ENCODE measurements at regions not wholly inside any gene's neighbourhood (a gene's known extent, or its start where the extent isn't known, plus 50 kb on each side); places are given as distances from the start of the nearest gene placed in this dataset.

DNA sequence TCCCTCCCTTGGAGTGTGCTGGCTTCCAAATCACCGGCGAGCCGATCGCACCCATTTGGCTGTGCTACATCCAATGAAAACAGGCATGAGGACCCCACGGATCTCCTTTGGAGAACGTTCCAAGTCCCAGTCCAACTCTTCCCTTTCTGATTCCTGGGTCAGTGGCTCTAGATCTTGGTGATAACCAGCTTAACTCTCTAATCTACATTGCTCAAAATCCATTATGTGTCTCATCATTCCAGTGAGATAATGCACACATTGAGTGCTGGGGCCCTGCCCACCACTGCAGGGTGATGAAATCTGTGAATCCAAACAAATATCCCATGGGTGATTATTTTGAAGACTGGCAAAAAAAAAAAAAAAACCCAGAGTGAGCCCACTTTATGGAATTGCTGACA lies 232.7 kb upstream of the COPS8 start:
- BruUV-seq (replicated peaks), result no TSS peak
- Mint-ChIP-seq H3K9me3 (ENCODE audit: unreplicated experiment) (peaks cover 7% of the 10 kb centered on the region), H3K36me3 (ENCODE audit: insufficient read depth, unreplicated experiment) (no peaks in the 10 kb centered on the region), H3K27ac (ENCODE audit: low read depth, unreplicated experiment) (no peak overlapping the region), H3K4me1 (ENCODE audit: insufficient read depth, unreplicated experiment) (no peaks in the 10 kb centered on the region), H3K4me3 (ENCODE audit: unreplicated experiment) (no peak overlapping the region), H3K27me3 (ENCODE audit: insufficient read depth, unreplicated experiment) (no peaks in the 10 kb centered on the region)
- CTCF ChIA-PET, result no interaction called here
- TF ChIP-seq, protein P1, sequence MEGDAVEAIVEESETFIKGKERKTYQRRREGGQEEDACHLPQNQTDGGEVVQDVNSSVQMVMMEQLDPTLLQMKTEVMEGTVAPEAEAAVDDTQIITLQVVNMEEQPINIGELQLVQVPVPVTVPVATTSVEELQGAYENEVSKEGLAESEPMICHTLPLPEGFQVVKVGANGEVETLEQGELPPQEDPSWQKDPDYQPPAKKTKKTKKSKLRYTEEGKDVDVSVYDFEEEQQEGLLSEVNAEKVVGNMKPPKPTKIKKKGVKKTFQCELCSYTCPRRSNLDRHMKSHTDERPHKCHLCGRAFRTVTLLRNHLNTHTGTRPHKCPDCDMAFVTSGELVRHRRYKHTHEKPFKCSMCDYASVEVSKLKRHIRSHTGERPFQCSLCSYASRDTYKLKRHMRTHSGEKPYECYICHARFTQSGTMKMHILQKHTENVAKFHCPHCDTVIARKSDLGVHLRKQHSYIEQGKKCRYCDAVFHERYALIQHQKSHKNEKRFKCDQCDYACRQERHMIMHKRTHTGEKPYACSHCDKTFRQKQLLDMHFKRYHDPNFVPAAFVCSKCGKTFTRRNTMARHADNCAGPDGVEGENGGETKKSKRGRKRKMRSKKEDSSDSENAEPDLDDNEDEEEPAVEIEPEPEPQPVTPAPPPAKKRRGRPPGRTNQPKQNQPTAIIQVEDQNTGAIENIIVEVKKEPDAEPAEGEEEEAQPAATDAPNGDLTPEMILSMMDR (IDR thresholded peaks at IDR 0.05; ENCODE audit: unreplicated experiment), result no peak
- DNase-seq (ENCODE audit: unreplicated experiment), result no peak
- POLR2A ChIA-PET, result no interaction called here
- intact Hi-C loops (cut with micrococcal nuclease), result no loop called here

DNA sequence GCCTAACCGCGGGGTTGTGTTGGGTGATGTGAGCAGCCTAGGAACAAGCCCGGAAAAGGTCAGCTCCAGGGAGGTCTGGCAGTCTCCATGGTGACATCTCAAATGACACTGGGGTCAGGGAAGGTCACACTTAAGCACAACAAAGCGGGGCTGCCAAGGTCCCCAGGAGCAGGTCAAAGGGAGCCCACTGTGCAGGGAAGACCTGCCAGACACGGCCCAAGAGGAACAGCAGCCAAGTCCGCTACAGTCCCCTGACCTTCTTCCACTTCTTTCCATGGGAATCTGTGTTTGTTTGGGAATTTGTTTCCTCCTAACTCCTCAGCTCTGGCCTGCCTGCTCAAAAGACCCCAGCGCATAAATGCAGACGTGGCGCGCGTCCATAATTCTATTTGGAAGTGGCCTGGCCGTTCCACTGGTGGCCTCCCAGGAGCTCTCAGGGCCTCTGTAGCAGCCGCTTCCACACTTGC lies 232.1 kb upstream of the COPS8 start:
- Mint-ChIP-seq H3K4me3 (ENCODE audit: unreplicated experiment) (no peak overlapping the region), H3K4me1 (ENCODE audit: insufficient read depth, unreplicated experiment) (no peaks in the 10 kb centered on the region), H3K27me3 (ENCODE audit: insufficient read depth, unreplicated experiment) (no peaks in the 10 kb centered on the region), H3K9me3 (ENCODE audit: unreplicated experiment) (peaks cover 7% of the 10 kb centered on the region), H3K36me3 (ENCODE audit: insufficient read depth, unreplicated experiment) (no peaks in the 10 kb centered on the region), H3K27ac (ENCODE audit: low read depth, unreplicated experiment) (no peak overlapping the region)
- POLR2A ChIA-PET, result no interaction called here
- DNase-seq (ENCODE audit: unreplicated experiment), result no peak
- CTCF ChIA-PET, result interaction anchor here (0.8 kb wide), 1 partner anchor 1088 kb away, joined by 3 read pairs; no protein-coding TSS in a partner anchor
- no TSS peak for BruUV-seq (replicated peaks)
- TF ChIP-seq, protein P1 (IDR thresholded peaks at IDR 0.05; ENCODE audit: unreplicated experiment), result no peak
- intact Hi-C loops (cut with micrococcal nuclease), result no loop called here

DNA sequence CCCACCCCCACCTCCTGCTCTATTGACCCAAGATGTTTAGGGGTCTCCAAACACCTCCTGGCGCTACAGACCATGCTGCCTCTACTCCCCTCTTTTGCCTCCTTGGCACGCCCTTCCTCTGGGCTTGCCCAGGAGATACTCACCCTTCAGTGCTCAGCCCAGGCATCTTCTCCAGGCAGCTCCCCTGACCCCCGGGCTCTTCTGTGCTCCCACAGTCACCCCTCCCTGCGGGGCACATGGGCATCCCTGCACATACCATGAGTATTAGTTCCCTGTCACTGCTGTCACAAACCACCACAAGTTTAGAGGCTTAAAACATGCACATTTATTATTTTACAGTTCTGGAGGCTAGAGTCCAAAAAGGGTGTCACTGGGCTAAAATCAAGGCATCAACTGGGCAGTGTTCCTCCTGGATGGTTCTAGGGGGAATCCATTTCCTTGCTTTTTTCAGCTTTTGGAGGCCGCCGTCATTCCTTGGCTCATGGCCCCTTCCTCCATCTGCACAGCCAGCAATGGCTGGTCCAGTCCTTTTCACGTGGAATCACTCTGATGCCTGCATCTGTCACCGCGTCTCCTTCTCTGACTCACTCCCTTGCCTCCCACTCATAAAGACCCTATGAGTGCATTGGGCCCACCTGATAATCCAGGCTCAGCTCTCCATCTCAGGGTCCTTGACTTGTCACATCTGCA lies 230.4 kb upstream of the COPS8 start:
- Mint-ChIP-seq H3K4me1 (ENCODE audit: insufficient read depth, unreplicated experiment) (no peaks in the 10 kb centered on the region), H3K27ac (ENCODE audit: low read depth, unreplicated experiment) (no peak overlapping the region), H3K36me3 (ENCODE audit: insufficient read depth, unreplicated experiment) (no peaks in the 10 kb centered on the region), H3K4me3 (ENCODE audit: unreplicated experiment) (no peak overlapping the region), H3K9me3 (ENCODE audit: unreplicated experiment) (peaks cover 7% of the 10 kb centered on the region), H3K27me3 (ENCODE audit: insufficient read depth, unreplicated experiment) (no peaks in the 10 kb centered on the region)
- no TSS peak for BruUV-seq (replicated peaks)
- POLR2A ChIA-PET, result no interaction called here
- TF ChIP-seq, protein P1 (IDR thresholded peaks at IDR 0.05; ENCODE audit: unreplicated experiment), result no peak
- CTCF ChIA-PET, result interaction anchor here (0.6 to 0.8 kb wide), 2 partner anchors 264 to 704 kb away, joined by 3 read pairs; no protein-coding TSS in a partner anchor
- intact Hi-C loops (cut with micrococcal nuclease), result no loop called here
- DNase-seq (ENCODE audit: unreplicated experiment), result no peak

DNA sequence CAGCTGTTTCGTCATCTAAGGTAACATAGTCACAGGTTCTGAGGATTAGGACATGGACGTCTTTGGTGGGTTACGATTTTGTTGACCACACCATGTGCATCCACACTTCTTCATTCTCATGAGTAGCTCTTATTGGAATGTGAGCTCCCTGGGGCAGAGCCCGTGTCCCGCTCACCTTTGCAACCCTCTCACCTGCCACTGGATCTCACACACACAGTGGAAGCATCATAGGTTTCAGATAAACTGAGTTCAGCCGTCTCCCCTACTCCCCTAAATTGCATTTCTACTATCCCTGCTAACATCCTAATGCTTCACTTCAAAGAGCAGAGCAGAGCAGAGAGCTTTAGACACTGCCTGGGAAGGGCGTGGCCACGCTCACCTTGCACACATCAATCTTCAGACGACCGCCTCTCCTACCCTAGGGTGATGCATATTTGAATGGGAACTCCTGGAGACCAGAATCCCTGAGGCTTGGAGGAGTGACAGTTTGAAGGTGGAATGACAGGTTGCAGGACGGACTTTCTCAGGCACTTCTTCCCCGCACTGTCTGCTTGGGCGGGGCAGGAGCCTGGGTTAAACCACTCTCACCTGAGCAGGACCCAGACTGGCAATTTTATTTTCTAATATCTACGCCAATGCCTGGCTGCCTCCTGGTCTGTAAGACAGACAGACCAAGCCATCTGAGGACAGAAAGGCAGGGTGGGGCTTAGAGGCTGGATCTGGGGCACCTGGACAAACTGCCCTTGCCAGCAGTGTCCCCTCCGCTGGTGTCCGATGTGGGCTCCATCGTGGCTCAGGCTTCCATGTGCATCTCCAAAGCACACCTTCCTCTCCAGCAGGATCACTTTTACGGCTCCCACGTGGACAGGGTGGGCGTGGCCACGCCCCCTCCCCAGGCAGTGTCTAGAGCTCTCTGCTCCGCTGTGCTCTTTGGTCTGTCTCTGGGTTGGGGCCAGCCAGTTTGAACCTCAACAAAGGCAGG lies 229.5 kb upstream of the COPS8 start:
- H3K9me3 Mint-ChIP-seq (ENCODE audit: unreplicated experiment), result peaks cover 7% of the 10 kb centered on the region
- BruUV-seq (replicated peaks), result no TSS peak
- intact Hi-C loops (cut with micrococcal nuclease), result no loop called here
- no peaks in the 10 kb centered on the region for H3K4me1 Mint-ChIP-seq (ENCODE audit: insufficient read depth, unreplicated experiment)
- H3K36me3 Mint-ChIP-seq (ENCODE audit: insufficient read depth, unreplicated experiment), result no peaks in the 10 kb centered on the region
- H3K27me3 Mint-ChIP-seq (ENCODE audit: insufficient read depth, unreplicated experiment), result no peaks in the 10 kb centered on the region
- TF ChIP-seq, protein P1 (IDR thresholded peaks at IDR 0.05; ENCODE audit: unreplicated experiment), result no peak
- no peak overlapping the region for H3K4me3 Mint-ChIP-seq (ENCODE audit: unreplicated experiment)
- no peak overlapping the region for H3K27ac Mint-ChIP-seq (ENCODE audit: low read depth, unreplicated experiment)
- DNase-seq (ENCODE audit: unreplicated experiment), result no peak
- ChIA-PET CTCF (interaction anchor here (0.6 to 0.8 kb wide), 2 partner anchors 265 to 703 kb away, joined by 3 read pairs; no protein-coding TSS in a partner anchor), POLR2A (no interaction called here)

All from MCF 10A (cell line).